Gastroesophageal sphincter (tissue), 4 donors: ENCODE measurements at regions not wholly inside any gene's neighbourhood (a gene's known extent, or its start where the extent isn't known, plus 50 kb on each side); places are given as distances from the start of the nearest gene placed in this dataset.
"Not testable (repeated sequence)": the region's sequence is repeated elsewhere in the genome, so short reads cannot be mapped to it uniquely, and the experiment has no call there.

Source experiments
- ATAC-seq: fragments of 150-250 bp; one replicate; pipeline ENCODE4 v1.9.1; 2016; ENCODE audit warnings: mild to moderate bottlenecking, moderate library complexity
- H3K27ac ChIP-seq, 4 donors: fragments of 200-600 bp; sonication (generic) in 3 of 4; 1 replicate in 3 of 4; 2 replicates in 1 of 4; pipeline ENCODE4 v1.5.1; 2016 to 2019
- H3K27me3 ChIP-seq: fragments of 200-600 bp; sonication (generic); one replicate; pipeline ENCODE4 v1.5.1; 2019
- H3K36me3 ChIP-seq, 2 donors: fragments of 200-600 bp; sonication (generic); one replicate each; pipeline ENCODE4 v1.5.1; 2019; ENCODE audit warnings: control low read depth in 1 of 2
- H3K4me1 ChIP-seq, 3 donors: fragments of 200-600 bp; sonication (generic); 1 replicate in 2 of 3; 2 replicates in 1 of 3; pipeline ENCODE4 v1.5.1; 2016 to 2019; ENCODE audit warnings: control low read depth in 2 of 3
- H3K4me3 ChIP-seq, 2 donors: fragments of 200-600 bp; sonication (generic); one replicate each; pipeline ENCODE4 v1.5.1; 2019; ENCODE audit warnings: mild to moderate bottlenecking in 1 of 2, moderate library complexity in 1 of 2
- H3K9me3 ChIP-seq, 3 donors: fragments of 200-600 bp; sonication (generic); one replicate each; pipeline ENCODE4 v1.5.1; 2017 to 2019; ENCODE audit warnings: control low read depth in 2 of 3
- CTCF ChIP-seq, 4 experiments: fragments of 200-600 bp in 2 of 4; fragments of 450-650 bp in 2 of 4; sonication (generic) in 1 of 4; IDR thresholded peaks; one replicate each; pipeline ENCODE4 v1.5.1; 2017 to 2019; ENCODE audit warnings: antibody characterized with exemption in 4 of 4, mild to moderate bottlenecking in 2 of 4, moderate library complexity in 2 of 4
- EP300 ChIP-seq: sonication (generic); formaldehyde crosslinking; IDR thresholded peaks from one replicate; pipeline ENCODE4 v1.6.1; 2017; ENCODE audit warnings: antibody characterized with exemption, mild to moderate bottlenecking
- POLR2A ChIP-seq, 2 donors: fragments of 450-650 bp; IDR thresholded peaks; one replicate each; pipeline ENCODE4 v1.6.1; 2017; ENCODE audit warnings: antibody characterized with exemption in 2 of 2, mild to moderate bottlenecking in 2 of 2, moderate library complexity in 1 of 2
- POLR2AphosphoS5 ChIP-seq: sonication (generic); formaldehyde crosslinking; IDR thresholded peaks from one replicate; pipeline ENCODE4 v1.6.1; 2017; ENCODE audit warnings: antibody characterized with exemption
- WGBS, 2 donors: methylation state at CpG; one replicate each; pipeline ENCODE4 v1.1.5; 2018; ENCODE audit warnings: low coverage in 1 of 2; 5-methylcytosine and 5-hydroxymethylcytosine counted together

DNA sequence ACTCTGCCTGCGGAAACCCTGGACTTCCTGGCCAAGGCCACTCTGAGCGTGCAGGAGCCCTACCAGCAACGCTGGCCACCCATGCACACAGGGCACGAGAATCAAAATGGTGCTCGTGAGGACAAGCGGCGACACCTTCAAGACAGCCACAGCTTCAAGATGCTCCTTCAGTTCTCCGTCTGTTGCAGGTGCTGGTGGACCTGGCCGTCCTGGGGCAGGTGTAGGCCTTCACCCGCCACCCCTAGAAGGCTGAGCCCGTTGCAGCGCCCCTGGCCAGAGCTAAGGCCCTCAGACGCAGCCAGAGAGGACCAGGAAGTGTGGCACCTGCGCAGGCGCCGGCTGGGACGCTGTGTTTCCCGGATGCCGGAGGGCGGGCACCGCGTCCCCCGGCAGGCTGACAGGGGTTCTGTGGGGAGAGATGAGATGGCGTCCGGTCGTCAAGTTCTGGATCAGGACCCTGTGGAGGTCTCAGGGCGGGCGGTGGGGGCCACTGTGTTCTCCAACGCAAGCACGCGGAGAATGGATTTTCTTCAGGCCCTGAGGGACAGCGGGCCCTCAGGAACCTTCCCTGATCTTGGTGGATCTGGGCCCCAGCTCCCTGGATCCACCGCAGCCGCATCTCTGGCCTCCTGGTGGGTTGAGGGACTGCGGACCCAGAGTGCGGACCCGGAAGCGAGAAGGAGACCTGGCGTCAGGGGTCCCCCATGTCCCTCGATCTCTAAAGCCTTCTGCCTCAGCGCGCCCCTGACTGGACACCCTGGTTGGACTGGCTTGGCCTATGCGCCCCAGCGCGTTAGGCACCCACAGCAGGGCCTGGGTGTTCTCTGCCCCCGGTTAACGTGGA lies 1770.8 kb upstream of the CDH9 start:
- 87 to 100% methylated on average over 2 to 3 of the region's 47 CpGs for WGBS, 2 donors
- Histone ChIP-seq H3K4me1 (no peaks in the 10 kb centered on the region), H3K4me3 (no peak overlapping the region), H3K27ac (no peak overlapping the region), H3K27me3 (no peaks in the 10 kb centered on the region), H3K36me3 (no peaks in the 10 kb centered on the region), H3K9me3 (peaks cover 0 to 10% (median 0%) of the 10 kb centered on the region in 3 donors)
- ATAC-seq, result no peak
- TF ChIP-seq CTCF (IDR thresholded peaks at IDR 0.05) (no peak), POLR2AphosphoS5 (no peak), EP300 (no peak), POLR2A (IDR thresholded peaks at IDR 0.05) (no peak)

DNA sequence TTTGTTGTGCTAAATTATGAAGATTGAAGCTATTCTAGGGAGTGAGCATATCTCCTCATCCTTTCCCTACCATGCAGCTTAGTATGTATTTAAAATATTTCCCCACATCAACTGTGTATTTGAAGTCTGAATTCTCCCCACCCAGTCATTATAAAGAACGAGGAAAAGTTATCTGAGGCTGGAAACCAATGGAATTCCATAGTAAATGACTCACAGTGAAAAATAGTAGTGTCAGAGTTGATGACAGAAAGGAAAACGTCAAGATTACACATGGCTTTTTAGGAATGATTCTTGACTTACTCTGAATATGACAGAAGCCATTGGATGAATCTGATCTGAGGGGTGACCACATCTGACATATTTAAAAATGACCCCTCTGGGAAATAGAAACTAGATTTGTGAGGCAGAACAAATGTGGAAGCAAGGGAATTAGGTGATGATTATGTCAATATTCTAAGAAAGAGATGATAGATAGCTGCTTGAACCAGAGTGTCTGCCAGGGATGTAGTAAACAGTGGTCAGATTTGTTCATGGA lies 1768.9 kb upstream of the CDH9 start:
- TF ChIP-seq EP300 (no peak), POLR2AphosphoS5 (no peak), CTCF (IDR thresholded peaks at IDR 0.05) (no peak), POLR2A (IDR thresholded peaks at IDR 0.05) (no peak)
- WGBS, 2 donors, result 30% methylated on average over 2 of the region's 2 CpGs; no CpG with 5 or more reads in 1 of the 2 donors
- no peak for ATAC-seq
- Histone ChIP-seq H3K27ac (no peak overlapping the region), H3K9me3 (peaks cover 0 to 10% (median 0%) of the 10 kb centered on the region in 3 donors), H3K27me3 (no peaks in the 10 kb centered on the region), H3K4me1 (no peaks in the 10 kb centered on the region), H3K4me3 (no peak overlapping the region), H3K36me3 (no peaks in the 10 kb centered on the region)

GRCh38 chr5:28799035-28799434 lies 1760.6 kb upstream of the CDH9 start:
- H3K4me1 ChIP-seq, ATAC-seq, H3K27me3 ChIP-seq, H3K27ac ChIP-seq, H3K4me3 ChIP-seq, H3K36me3 ChIP-seq, H3K9me3 ChIP-seq: not testable (repeated sequence)
- 87 to 100% methylated on average over 1 to 4 of the region's 16 CpGs for WGBS, 2 donors

- Histone ChIP-seq H3K4me3 (no peak overlapping the region), H3K27me3 (no peaks in the 10 kb centered on the region), H3K27ac (no peak overlapping the region), H3K4me1 (no peaks in the 10 kb centered on the region), H3K36me3 (no peaks in the 10 kb centered on the region), H3K9me3 (no peaks in the 10 kb centered on the region)
- no peak for ATAC-seq
- no peak for TF ChIP-seq POLR2A (IDR thresholded peaks at IDR 0.05)
- no peak for TF ChIP-seq POLR2AphosphoS5
- TF ChIP-seq EP300, result no peak
- TF ChIP-seq CTCF (IDR thresholded peaks at IDR 0.05), result no peak
These were observed 1750.6 kb upstream of the CDH9 start for GRCh38 chr5:28788954-28789353.

- no peak overlapping the region for H3K27ac ChIP-seq
- H3K4me3 ChIP-seq, result no peak overlapping the region
- no peak for ATAC-seq
- 83 to 86% methylated on average over 1 of the region's 1 CpG for WGBS, 2 donors
- no peaks in the 10 kb centered on the region for H3K27me3 ChIP-seq
- H3K4me1 ChIP-seq, result no peaks in the 10 kb centered on the region
- no peaks in the 10 kb centered on the region for H3K36me3 ChIP-seq
- H3K9me3 ChIP-seq, result no peaks in the 10 kb centered on the region
- TF ChIP-seq POLR2AphosphoS5, result no peak
- no peak for TF ChIP-seq POLR2A (IDR thresholded peaks at IDR 0.05)
- no peak for TF ChIP-seq CTCF (IDR thresholded peaks at IDR 0.05)
- TF ChIP-seq EP300, result no peak
These were observed 1741.8 kb upstream of the CDH9 start for GRCh38 chr5:28780083-28780692.
